ENCODE measurements at regions not wholly inside any gene's neighbourhood (a gene's known extent, or its start where the extent isn't known, plus 50 kb on each side); places are given as distances from the start of the nearest gene placed in this dataset.

DNA sequence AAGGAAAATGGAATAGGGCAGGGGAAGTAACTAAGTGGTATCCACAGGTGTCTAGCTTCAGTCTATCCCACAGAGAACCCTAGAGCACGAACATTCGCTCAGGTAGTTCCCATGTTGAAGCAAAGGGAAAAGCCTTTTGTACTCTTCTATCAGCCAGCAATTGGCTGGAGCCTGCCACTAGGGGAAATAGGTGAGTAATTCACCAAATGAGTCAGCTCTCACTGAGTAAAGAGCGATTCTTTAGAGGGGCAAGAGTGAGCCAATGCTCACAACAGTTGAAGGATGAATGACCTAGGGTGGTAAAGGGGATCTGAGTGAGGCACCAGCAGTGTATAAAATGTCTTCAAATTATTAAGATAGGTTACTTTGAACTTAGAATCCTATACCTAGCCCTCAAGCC is 94.1 kb upstream of the ZNF800 start:
- DNase-seq (no peak), ATAC-seq (no peak)
- 73 to 75% methylated on average over 3 of the region's 3 CpGs for WGBS, 2 donors
- intact Hi-C loops (cut with DNase I) = no loop called here
- Histone ChIP-seq H3K36me3 (replicated peaks in 1 of 2; ENCODE audit: insufficient read depth in 1 of 2, low read depth in 2 of 2) (no peaks in the 10 kb centered on the region), H3K27me3 (no peaks in the 10 kb centered on the region), H3K27ac (no peak overlapping the region), H3K4me3 (no peak overlapping the region), H3K4me1 (peaks cover 10% of the 10 kb centered on the region), H3K9me3 (no peaks in the 10 kb centered on the region)
- TF ChIP-seq, protein P1, sequence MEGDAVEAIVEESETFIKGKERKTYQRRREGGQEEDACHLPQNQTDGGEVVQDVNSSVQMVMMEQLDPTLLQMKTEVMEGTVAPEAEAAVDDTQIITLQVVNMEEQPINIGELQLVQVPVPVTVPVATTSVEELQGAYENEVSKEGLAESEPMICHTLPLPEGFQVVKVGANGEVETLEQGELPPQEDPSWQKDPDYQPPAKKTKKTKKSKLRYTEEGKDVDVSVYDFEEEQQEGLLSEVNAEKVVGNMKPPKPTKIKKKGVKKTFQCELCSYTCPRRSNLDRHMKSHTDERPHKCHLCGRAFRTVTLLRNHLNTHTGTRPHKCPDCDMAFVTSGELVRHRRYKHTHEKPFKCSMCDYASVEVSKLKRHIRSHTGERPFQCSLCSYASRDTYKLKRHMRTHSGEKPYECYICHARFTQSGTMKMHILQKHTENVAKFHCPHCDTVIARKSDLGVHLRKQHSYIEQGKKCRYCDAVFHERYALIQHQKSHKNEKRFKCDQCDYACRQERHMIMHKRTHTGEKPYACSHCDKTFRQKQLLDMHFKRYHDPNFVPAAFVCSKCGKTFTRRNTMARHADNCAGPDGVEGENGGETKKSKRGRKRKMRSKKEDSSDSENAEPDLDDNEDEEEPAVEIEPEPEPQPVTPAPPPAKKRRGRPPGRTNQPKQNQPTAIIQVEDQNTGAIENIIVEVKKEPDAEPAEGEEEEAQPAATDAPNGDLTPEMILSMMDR (IDR thresholded peaks at IDR 0.05) = no peak
- TF ChIP-seq POLR2A (IDR thresholded peaks at IDR 0.05) = no peak

DNA sequence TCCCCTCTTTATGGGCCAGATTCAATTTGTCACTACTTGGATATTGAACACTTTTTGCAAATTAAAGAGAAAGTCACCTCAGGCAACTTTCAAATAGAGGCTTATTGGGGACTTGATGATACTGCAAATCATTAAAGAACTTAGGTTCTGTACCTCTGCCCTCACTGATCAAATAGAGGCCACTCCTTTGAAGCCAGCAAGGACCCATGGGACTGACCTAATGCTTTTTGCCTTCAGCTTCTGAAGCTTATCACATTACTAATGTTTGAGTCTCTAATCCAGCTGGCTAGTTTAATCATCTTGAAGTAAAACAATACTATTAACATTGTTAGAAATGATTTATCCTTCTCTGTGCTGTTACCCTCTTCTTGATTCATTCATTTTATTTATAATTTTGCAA is 93.0 kb upstream of the ZNF800 start:
- Histone ChIP-seq H3K27me3 (no peaks in the 10 kb centered on the region), H3K4me3 (no peak overlapping the region), H3K36me3 (replicated peaks in 1 of 2; ENCODE audit: insufficient read depth in 1 of 2, low read depth in 2 of 2) (no peaks in the 10 kb centered on the region), H3K27ac (no peak overlapping the region), H3K9me3 (no peaks in the 10 kb centered on the region), H3K4me1 (peaks cover 10% of the 10 kb centered on the region)
- DNase-seq = peak in 2 of 4 donors; percentile 16 to 30
- intact Hi-C loops (cut with DNase I) = no loop called here
- ATAC-seq = peak; percentile 68
- TF ChIP-seq, protein P1 (IDR thresholded peaks at IDR 0.05) = no peak
- TF ChIP-seq POLR2A (IDR thresholded peaks at IDR 0.05) = no peak

DNA sequence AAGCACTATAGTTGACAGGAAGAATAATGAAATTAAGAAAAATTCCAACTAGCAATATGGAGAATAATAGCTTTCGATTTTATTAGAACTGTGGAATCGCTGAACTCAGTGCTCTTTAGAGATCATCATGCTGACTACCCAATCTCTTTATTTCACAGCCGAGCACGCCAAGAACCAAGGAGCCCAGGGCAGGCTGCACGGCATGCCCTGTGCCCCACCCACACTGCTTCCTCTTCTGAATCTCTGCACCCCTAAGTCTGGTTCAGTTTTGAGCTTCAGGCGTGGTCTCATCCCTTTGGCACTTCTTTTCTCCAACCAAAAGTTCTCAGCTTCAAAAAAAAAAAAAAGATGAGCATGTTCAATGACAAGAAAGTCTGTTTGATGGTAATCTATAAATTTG is 92.4 kb upstream of the ZNF800 start:
- TF ChIP-seq POLR2A (IDR thresholded peaks at IDR 0.05) = no peak
- TF ChIP-seq, protein P1 (IDR thresholded peaks at IDR 0.05) = no peak
- ATAC-seq (no peak), DNase-seq (no peak)
- Histone ChIP-seq H3K36me3 (replicated peaks in 1 of 2; ENCODE audit: insufficient read depth in 1 of 2, low read depth in 2 of 2) (no peaks in the 10 kb centered on the region), H3K9me3 (no peaks in the 10 kb centered on the region), H3K4me1 (peaks cover 10% of the 10 kb centered on the region), H3K4me3 (no peak overlapping the region), H3K27ac (no peak overlapping the region), H3K27me3 (no peaks in the 10 kb centered on the region)
- 72 to 88% methylated on average over 6 of the region's 6 CpGs for WGBS, 2 donors
- intact Hi-C loops (cut with DNase I) = no loop called here

DNA sequence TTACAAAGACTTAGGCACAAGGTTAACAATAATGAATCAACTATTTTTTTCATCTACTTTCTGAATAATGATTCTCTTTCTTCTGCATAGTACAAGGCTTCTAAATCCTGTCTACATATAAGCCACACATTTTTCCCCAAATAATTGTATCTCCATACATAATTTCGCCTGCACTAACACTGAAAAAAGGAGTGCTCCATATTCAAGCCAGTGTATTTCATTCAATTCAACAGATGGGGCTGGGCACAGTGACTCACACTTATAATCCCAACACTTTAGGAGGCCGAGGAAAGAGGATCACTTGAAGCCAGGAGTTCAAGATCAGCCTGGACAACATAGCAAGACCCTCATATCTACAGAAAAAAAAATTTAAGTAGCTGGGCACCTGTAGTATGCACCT is 86.0 kb upstream of the ZNF800 start:
- intact Hi-C loops (cut with DNase I) = no loop called here

DNA sequence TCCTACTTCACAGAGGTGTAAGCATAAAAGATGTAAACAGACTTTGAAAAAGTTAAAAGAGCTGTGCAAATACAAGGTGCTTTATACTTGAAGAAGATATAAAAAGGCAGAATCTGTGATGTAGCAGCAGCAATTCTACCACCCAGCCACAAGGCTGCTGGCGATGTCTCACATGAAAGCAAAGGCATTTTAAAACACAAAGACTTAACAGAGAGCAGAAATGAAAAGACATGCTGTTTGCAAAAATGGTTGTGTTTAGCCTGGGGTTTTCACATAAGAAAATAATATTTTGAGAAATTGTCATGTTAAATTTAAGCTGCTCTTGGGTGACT is 85.5 kb upstream of the ZNF800 start:
- ATAC-seq (no peak), DNase-seq (no peak)
- H3K36me3 ChIP-seq (replicated peaks in 1 of 2; ENCODE audit: insufficient read depth in 1 of 2, low read depth in 2 of 2) = no peaks in the 10 kb centered on the region
- intact Hi-C loops (cut with DNase I) = no loop called here
- H3K27ac ChIP-seq = peak overlapping the region in 1 of 4 donors; percentile 44
- no peaks in the 10 kb centered on the region for H3K27me3 ChIP-seq
- peaks cover 25% of the 10 kb centered on the region for H3K4me1 ChIP-seq
- H3K4me3 ChIP-seq = no peak overlapping the region
- whole genome bisulfite sequencing, 2 donors = 21 to 24% methylated on average over 1 of the region's 1 CpG
- H3K9me3 ChIP-seq = no peaks in the 10 kb centered on the region
- TF ChIP-seq POLR2A (IDR thresholded peaks at IDR 0.05) = no peak
- TF ChIP-seq, protein P1 (IDR thresholded peaks at IDR 0.05) = peak in 2 of 7 experiments; percentile 11 to 23

More for the DNA sequence above, 86.0 kb upstream of the ZNF800 start:
- DNase-seq = no peak
- Histone ChIP-seq H3K9me3 (no peaks in the 10 kb centered on the region), H3K27me3 (no peaks in the 10 kb centered on the region), H3K36me3 (replicated peaks in 1 of 2; ENCODE audit: insufficient read depth in 1 of 2, low read depth in 2 of 2) (no peaks in the 10 kb centered on the region), H3K27ac (no peak overlapping the region), H3K4me3 (no peak overlapping the region), H3K4me1 (peaks cover 28% of the 10 kb centered on the region)
- no peak for ATAC-seq
- WGBS, 2 donors = 87 to 100% methylated on average over 2 of the region's 2 CpGs
- no peak for TF ChIP-seq POLR2A (IDR thresholded peaks at IDR 0.05)
- TF ChIP-seq, protein P1 (IDR thresholded peaks at IDR 0.05) = no peak

Measured in body of pancreas (tissue), 4 donors.